Adrenal gland (tissue), 5 donors: ENCODE measurements at regions not wholly inside any gene's neighbourhood (a gene's known extent, or its start where the extent isn't known, plus 50 kb on each side); places are given as distances from the start of the nearest gene placed in this dataset.

ENCODE experiments used
- CTCF ChIP-seq, 6 experiments: fragments of 450-650 bp in 4 of 6; fragments of 200-600 bp in 2 of 6; sonication (generic) in 1 of 6; IDR thresholded peaks; 1 replicate in 5 of 6; 2 replicates in 1 of 6; pipeline versions ENCODE4 v1.5.1 to v1.8.0; 2016 to 2021; ENCODE audit warnings: antibody characterized with exemption in 6 of 6, mild to moderate bottlenecking in 2 of 6, moderate library complexity in 1 of 6
- POLR2A ChIP-seq, 2 donors: fragments of 450-650 bp; IDR thresholded peaks; one replicate each; pipeline ENCODE4 v1.6.1; 2017; ENCODE audit warnings: antibody characterized with exemption in 2 of 2, mild to moderate bottlenecking in 2 of 2, moderate library complexity in 1 of 2
- donor health status: DM: no; HTN: no; CAD: no.

GRCh38 chr1:88327391-88328267, 356.4 kb upstream of the PKN2 start:
- TF ChIP-seq POLR2A (IDR thresholded peaks at IDR 0.05) (no peak), CTCF (IDR thresholded peaks at IDR 0.05) (no peak)
